ENCODE measurements at regions not wholly inside any gene's neighbourhood (a gene's known extent, or its start where the extent isn't known, plus 50 kb on each side); places are given as distances from the start of the nearest gene placed in this dataset.

- Histone ChIP-seq H3K27ac (ENCODE audit: low read length) (no peak overlapping the region), H3K27me3 (ENCODE audit: low read depth, low read length) (no peaks in the 10 kb centered on the region), H3K4me1 (ENCODE audit: low read length) (no peaks in the 10 kb centered on the region)
Observed at GRCh38 chr5:30607301-30607894, 586.1 kb upstream of the CDH6 start.

GRCh38 chr5:30605693-30606268 lies 587.7 kb upstream of the CDH6 start:
- Histone ChIP-seq H3K27me3 (ENCODE audit: low read depth, low read length) (no peaks in the 10 kb centered on the region), H2AFZ (ENCODE audit: low read depth, low read length) (no peak overlapping the region), H4K20me1 (ENCODE audit: insufficient read depth, low read length) (no peaks in the 10 kb centered on the region), H3K4me2 (ENCODE audit: low read length) (no peak overlapping the region), H3K4me3 (ENCODE audit: low read length) (no peak overlapping the region), H3K9me3 (ENCODE audit: insufficient read depth, low read length) (no peaks in the 10 kb centered on the region), H3K9ac (ENCODE audit: low read length) (no peak overlapping the region), H3K36me3 (replicated peaks; ENCODE audit: low read depth, low read length) (no peaks in the 10 kb centered on the region), H3K27ac (ENCODE audit: low read length) (no peak overlapping the region), H3K4me1 (ENCODE audit: low read length) (no peaks in the 10 kb centered on the region), H3K79me2 (ENCODE audit: low read length) (no peaks in the 10 kb centered on the region)
- TF ChIP-seq CTCF (IDR thresholded peaks at IDR 0.05; ENCODE audit: low read depth, low read length) (no peak), EZH2phosphoT487 (IDR thresholded peaks at IDR 0.05; ENCODE audit: low read depth) (no peak)

More at GRCh38 chr5:30607301-30607894, 586.1 kb upstream of the CDH6 start:
- H3K79me2 ChIP-seq (ENCODE audit: low read length) = no peaks in the 10 kb centered on the region
- no peak overlapping the region for H3K4me3 ChIP-seq (ENCODE audit: low read length)
- no peaks in the 10 kb centered on the region for H3K36me3 ChIP-seq (replicated peaks; ENCODE audit: low read depth, low read length)
- H3K4me2 ChIP-seq (ENCODE audit: low read length) = no peak overlapping the region
- TF ChIP-seq CTCF (IDR thresholded peaks at IDR 0.05; ENCODE audit: low read depth, low read length) = no peak
- TF ChIP-seq EZH2phosphoT487 (IDR thresholded peaks at IDR 0.05; ENCODE audit: low read depth) = no peak
- H3K9me3 ChIP-seq (ENCODE audit: insufficient read depth, low read length) = no peaks in the 10 kb centered on the region
- H2AFZ ChIP-seq (ENCODE audit: low read depth, low read length) = no peak overlapping the region
- no peaks in the 10 kb centered on the region for H4K20me1 ChIP-seq (ENCODE audit: insufficient read depth, low read length)
- H3K9ac ChIP-seq (ENCODE audit: low read length) = no peak overlapping the region

- no peaks in the 10 kb centered on the region for H3K4me1 ChIP-seq (ENCODE audit: low read length)
- H3K27ac ChIP-seq (ENCODE audit: low read length) = no peak overlapping the region
- H3K9ac ChIP-seq (ENCODE audit: low read length) = no peak overlapping the region
- H3K4me2 ChIP-seq (ENCODE audit: low read length) = no peak overlapping the region
- no peaks in the 10 kb centered on the region for H4K20me1 ChIP-seq (ENCODE audit: insufficient read depth, low read length)
- H3K4me3 ChIP-seq (ENCODE audit: low read length) = no peak overlapping the region
- H3K36me3 ChIP-seq (replicated peaks; ENCODE audit: low read depth, low read length) = no peaks in the 10 kb centered on the region
- H3K9me3 ChIP-seq (ENCODE audit: insufficient read depth, low read length) = no peaks in the 10 kb centered on the region
- no peak overlapping the region for H2AFZ ChIP-seq (ENCODE audit: low read depth, low read length)
- H3K79me2 ChIP-seq (ENCODE audit: low read length) = no peaks in the 10 kb centered on the region
- TF ChIP-seq CTCF (IDR thresholded peaks at IDR 0.05; ENCODE audit: low read depth, low read length) (no peak), EZH2phosphoT487 (IDR thresholded peaks at IDR 0.05; ENCODE audit: low read depth) (no peak)
- H3K27me3 ChIP-seq (ENCODE audit: low read depth, low read length) = no peaks in the 10 kb centered on the region
Observed at GRCh38 chr5:30604648-30605262, 588.7 kb upstream of the CDH6 start.

- H3K27me3 ChIP-seq (ENCODE audit: low read depth, low read length) = no peaks in the 10 kb centered on the region
- no peaks in the 10 kb centered on the region for H3K4me1 ChIP-seq (ENCODE audit: low read length)
- no peaks in the 10 kb centered on the region for H3K36me3 ChIP-seq (replicated peaks; ENCODE audit: low read depth, low read length)
- no peak overlapping the region for H2AFZ ChIP-seq (ENCODE audit: low read depth, low read length)
- H3K4me2 ChIP-seq (ENCODE audit: low read length) = no peak overlapping the region
- no peaks in the 10 kb centered on the region for H4K20me1 ChIP-seq (ENCODE audit: insufficient read depth, low read length)
- H3K27ac ChIP-seq (ENCODE audit: low read length) = no peak overlapping the region
- no peaks in the 10 kb centered on the region for H3K9me3 ChIP-seq (ENCODE audit: insufficient read depth, low read length)
- H3K79me2 ChIP-seq (ENCODE audit: low read length) = no peaks in the 10 kb centered on the region
- H3K4me3 ChIP-seq (ENCODE audit: low read length) = no peak overlapping the region
- TF ChIP-seq EZH2phosphoT487 (IDR thresholded peaks at IDR 0.05; ENCODE audit: low read depth) = no peak
- no peak for TF ChIP-seq CTCF (IDR thresholded peaks at IDR 0.05; ENCODE audit: low read depth, low read length)
- H3K9ac ChIP-seq (ENCODE audit: low read length) = no peak overlapping the region
Observed at GRCh38 chr5:30600892-30601291, 592.6 kb upstream of the CDH6 start.

Measured in OCI-LY3 (cell line).